ENCODE measurements at regions not wholly inside any gene's neighbourhood (a gene's known extent, or its start where the extent isn't known, plus 50 kb on each side); places are given as distances from the start of the nearest gene placed in this dataset.

- TF ChIP-seq POLR2A (IDR thresholded peaks at IDR 0.05) = no peak
- TF ChIP-seq EP300 (IDR thresholded peaks at IDR 0.05) = no peak
These were observed 412.8 kb downstream of the PYDC2 start for GRCh38 chr3:191873736-191874135.

Data from ovary (tissue), 1 donor.